ENCODE measurements at regions not wholly inside any gene's neighbourhood (a gene's known extent, or its start where the extent isn't known, plus 50 kb on each side); places are given as distances from the start of the nearest gene placed in this dataset.

DNA sequence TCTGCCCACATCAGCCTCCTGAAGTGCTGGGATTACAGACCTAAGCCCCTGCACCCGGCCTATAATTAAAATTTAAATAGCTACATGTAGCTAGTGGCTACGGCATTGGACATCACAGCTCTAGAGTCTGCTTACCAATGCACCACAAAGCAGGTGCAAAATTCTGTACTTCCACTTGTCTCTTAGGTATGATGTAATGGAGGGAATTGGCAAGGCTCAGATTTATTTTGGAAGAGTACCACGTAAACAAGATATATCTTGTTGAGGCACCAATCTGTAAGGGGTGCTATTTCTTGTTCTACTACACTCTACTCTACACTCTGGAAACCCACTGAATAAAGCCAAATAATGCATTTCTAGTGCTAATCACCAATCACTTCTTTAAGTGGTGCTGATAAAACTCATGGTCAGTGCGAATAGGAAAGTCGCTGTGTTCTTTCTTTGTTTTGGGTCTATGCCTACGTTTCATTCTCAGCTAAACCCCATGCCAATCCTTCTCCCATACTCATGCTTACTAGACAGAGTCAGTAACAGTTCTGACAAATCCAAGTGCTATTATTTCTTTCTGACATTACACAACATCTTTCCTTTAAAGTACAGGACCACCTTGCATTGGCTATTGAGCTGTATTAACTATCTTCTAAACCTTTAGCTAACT, 92.3 kb downstream of the GC start:
- H3K4me3 ChIP-seq: no peak overlapping the region
- intact Hi-C loops (cut with DNase I): no loop called here
- no peaks in the 10 kb centered on the region for H3K27me3 ChIP-seq
- DNase-seq: peak in 1 of 4 donors; percentile 20
- H3K4me1 ChIP-seq: peaks cover 28% of the 10 kb centered on the region
- H3K27ac ChIP-seq: peak overlapping the region in 3 of 4 donors; percentile 4 to 55 (median 51)
- no peak for TF ChIP-seq POLR2A (IDR thresholded peaks at IDR 0.05)
- TF ChIP-seq, protein P1, sequence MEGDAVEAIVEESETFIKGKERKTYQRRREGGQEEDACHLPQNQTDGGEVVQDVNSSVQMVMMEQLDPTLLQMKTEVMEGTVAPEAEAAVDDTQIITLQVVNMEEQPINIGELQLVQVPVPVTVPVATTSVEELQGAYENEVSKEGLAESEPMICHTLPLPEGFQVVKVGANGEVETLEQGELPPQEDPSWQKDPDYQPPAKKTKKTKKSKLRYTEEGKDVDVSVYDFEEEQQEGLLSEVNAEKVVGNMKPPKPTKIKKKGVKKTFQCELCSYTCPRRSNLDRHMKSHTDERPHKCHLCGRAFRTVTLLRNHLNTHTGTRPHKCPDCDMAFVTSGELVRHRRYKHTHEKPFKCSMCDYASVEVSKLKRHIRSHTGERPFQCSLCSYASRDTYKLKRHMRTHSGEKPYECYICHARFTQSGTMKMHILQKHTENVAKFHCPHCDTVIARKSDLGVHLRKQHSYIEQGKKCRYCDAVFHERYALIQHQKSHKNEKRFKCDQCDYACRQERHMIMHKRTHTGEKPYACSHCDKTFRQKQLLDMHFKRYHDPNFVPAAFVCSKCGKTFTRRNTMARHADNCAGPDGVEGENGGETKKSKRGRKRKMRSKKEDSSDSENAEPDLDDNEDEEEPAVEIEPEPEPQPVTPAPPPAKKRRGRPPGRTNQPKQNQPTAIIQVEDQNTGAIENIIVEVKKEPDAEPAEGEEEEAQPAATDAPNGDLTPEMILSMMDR (IDR thresholded peaks at IDR 0.05): no peak
- no peaks in the 10 kb centered on the region for H3K36me3 ChIP-seq (replicated peaks in 1 of 2; ENCODE audit: insufficient read depth in 1 of 2, low read depth in 2 of 2)
- H3K9me3 ChIP-seq: no peaks in the 10 kb centered on the region
- 36% methylated on average over 6 of the region's 6 CpGs for WGBS, 2 donors
- ATAC-seq: peak; percentile 59

DNA sequence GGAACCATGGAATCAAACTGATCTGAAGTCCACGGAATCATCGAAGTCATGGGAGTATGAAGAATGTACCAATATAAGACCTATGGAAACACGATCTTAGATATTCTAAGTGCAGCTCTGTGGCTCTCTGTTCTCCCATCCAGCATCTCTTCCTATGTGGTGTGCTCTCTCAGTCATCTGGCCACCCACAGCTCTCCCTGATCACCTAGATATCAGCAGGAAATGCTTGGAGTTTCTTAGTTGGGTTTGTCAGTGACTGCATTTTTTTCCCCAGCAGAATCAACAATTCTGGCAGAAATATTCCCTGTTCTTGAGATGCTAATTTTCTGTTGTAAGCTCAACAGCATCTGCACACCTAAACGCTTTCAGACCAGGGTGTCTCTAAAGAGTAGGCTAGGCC, 94.1 kb downstream of the GC start:
- Histone ChIP-seq H3K9me3 (no peaks in the 10 kb centered on the region), H3K36me3 (replicated peaks in 1 of 2; ENCODE audit: insufficient read depth in 1 of 2, low read depth in 2 of 2) (no peaks in the 10 kb centered on the region), H3K4me3 (no peak overlapping the region), H3K27ac (peak overlapping the region in 2 of 4 donors; percentile 2 to 81), H3K4me1 (peaks cover 40% of the 10 kb centered on the region), H3K27me3 (no peaks in the 10 kb centered on the region)
- no peak for ATAC-seq
- no peak for DNase-seq
- WGBS, 2 donors: 93 to 96% methylated on average over 4 of the region's 4 CpGs
- intact Hi-C loops (cut with DNase I): no loop called here
- TF ChIP-seq, protein P1 (IDR thresholded peaks at IDR 0.05): no peak
- no peak for TF ChIP-seq POLR2A (IDR thresholded peaks at IDR 0.05)

DNA sequence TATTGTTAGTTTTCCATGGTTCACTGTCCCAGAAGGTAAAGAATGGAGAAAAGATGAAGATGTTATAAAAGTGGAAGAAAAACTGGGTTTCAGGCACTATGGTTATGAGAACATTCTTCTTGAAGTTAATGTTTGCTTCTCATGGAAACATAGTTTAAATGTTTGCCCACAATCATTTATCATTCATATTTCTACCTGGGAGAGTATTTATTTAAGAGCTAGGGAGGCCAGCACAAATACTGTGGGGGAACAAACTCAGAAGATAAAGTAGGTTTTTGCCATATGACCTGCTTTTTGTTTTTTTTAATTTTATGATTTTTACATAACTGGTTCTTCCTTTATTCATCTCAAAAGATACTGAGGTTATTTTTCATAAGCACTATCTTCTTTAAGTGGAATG, 96.8 kb downstream of the GC start:
- Histone ChIP-seq H3K36me3 (replicated peaks in 1 of 2; ENCODE audit: insufficient read depth in 1 of 2, low read depth in 2 of 2) (no peaks in the 10 kb centered on the region), H3K4me1 (peaks cover 37% of the 10 kb centered on the region), H3K9me3 (no peaks in the 10 kb centered on the region), H3K27ac (peak overlapping the region; percentile 4 to 81 (median 63)), H3K4me3 (no peak overlapping the region), H3K27me3 (no peaks in the 10 kb centered on the region)
- DNase-seq (peak in 1 of 4 donors; percentile 34), ATAC-seq (peak; percentile 83)
- TF ChIP-seq POLR2A (IDR thresholded peaks at IDR 0.05): no peak
- TF ChIP-seq, protein P1 (IDR thresholded peaks at IDR 0.05): no peak
- intact Hi-C loops (cut with DNase I): no loop called here

DNA sequence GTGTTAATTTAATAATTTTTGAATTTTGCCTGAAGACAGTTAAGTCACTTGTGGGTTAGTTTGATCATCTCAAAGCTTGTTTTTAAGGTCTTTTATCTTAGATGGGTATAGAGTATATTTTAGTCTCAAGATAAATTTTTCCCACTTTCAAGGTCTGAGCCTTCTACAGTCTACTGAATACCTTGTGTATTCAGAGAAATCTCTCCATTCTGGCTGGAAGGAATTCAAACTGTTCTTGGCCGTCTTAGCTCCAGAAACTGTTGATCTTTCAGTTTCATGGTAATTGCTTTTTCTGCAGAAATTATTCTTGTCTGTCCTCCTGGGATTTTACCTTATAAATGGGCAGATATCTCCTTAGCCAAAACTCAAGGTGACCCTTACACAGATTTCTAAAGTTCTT, 97.9 kb downstream of the GC start:
- 19 to 26% methylated on average over 1 of the region's 1 CpG for WGBS, 2 donors
- intact Hi-C loops (cut with DNase I): no loop called here
- H3K4me3 ChIP-seq: no peak overlapping the region
- DNase-seq (no peak), ATAC-seq (no peak)
- H3K27me3 ChIP-seq: no peaks in the 10 kb centered on the region
- no peaks in the 10 kb centered on the region for H3K36me3 ChIP-seq (replicated peaks in 1 of 2; ENCODE audit: insufficient read depth in 1 of 2, low read depth in 2 of 2)
- H3K9me3 ChIP-seq: no peaks in the 10 kb centered on the region
- TF ChIP-seq POLR2A (IDR thresholded peaks at IDR 0.05): no peak
- TF ChIP-seq, protein P1 (IDR thresholded peaks at IDR 0.05): no peak
- H3K4me1 ChIP-seq: peaks cover 27% of the 10 kb centered on the region
- peak overlapping the region in 3 of 4 donors; percentile 59 to 81 (median 67) for H3K27ac ChIP-seq

DNA sequence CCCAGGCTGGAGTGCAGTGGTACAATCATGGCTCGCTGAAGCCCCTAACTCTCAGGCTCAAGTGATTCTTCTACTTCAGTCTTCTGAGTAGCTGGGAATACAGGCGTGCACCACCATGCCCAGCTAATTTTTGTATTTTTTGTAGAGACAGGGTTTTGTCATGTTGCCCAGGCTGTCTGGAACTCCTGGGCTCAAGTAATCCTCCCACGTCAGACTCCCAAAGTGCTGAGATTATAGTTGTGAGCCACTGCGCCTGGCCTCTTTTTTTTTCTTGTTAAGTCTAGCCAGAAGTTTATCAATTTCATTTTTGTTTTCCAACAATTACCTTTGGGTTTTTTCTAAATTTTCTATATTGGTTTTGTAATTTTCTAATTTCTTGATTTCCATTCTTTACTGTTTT, 100.6 kb downstream of the GC start:
- Histone ChIP-seq H3K36me3 (replicated peaks in 1 of 2; ENCODE audit: insufficient read depth in 1 of 2, low read depth in 2 of 2) (no peaks in the 10 kb centered on the region), H3K27ac (no peak overlapping the region), H3K4me1 (peaks cover 27% of the 10 kb centered on the region), H3K9me3 (no peaks in the 10 kb centered on the region), H3K27me3 (no peaks in the 10 kb centered on the region), H3K4me3 (no peak overlapping the region)
- DNase-seq (no peak), ATAC-seq (no peak)
- intact Hi-C loops (cut with DNase I): no loop called here
- WGBS, 2 donors: 79 to 83% methylated on average over 4 of the region's 4 CpGs
- TF ChIP-seq POLR2A (IDR thresholded peaks at IDR 0.05): no peak
- TF ChIP-seq, protein P1 (IDR thresholded peaks at IDR 0.05): no peak

All from body of pancreas (tissue), 4 donors.